IgD-negative memory B cell (primary cell): ENCODE measurements at regions not wholly inside any gene's neighbourhood (a gene's known extent, or its start where the extent isn't known, plus 50 kb on each side); places are given as distances from the start of the nearest gene placed in this dataset.
"Not testable (repeated sequence)": the region's sequence is repeated elsewhere in the genome, so short reads cannot be mapped to it uniquely, and the experiment has no call there.

Source experiments
- H3K27ac Mint-ChIP-seq, 3 donors: one replicate each; pipeline ENCODE4 v1.8.0; 2020 to 2022; ENCODE audit warnings: mild to moderate bottlenecking in 3 of 3, mixed read lengths in 3 of 3, moderate library complexity in 1 of 3
- H3K27me3 Mint-ChIP-seq: one replicate; pipeline ENCODE4 v1.8.0; 2021; ENCODE audit warnings: mixed read lengths
- H3K36me3 Mint-ChIP-seq: one replicate; pipeline ENCODE4 v1.8.0; 2020; ENCODE audit warnings: mild to moderate bottlenecking, mixed read lengths
- H3K4me1 Mint-ChIP-seq, 3 donors: one replicate each; pipeline ENCODE4 v1.8.0; 2020 to 2022; ENCODE audit warnings: mixed read lengths in 3 of 3, mild to moderate bottlenecking in 1 of 3
- H3K4me3 Mint-ChIP-seq, 4 donors: one replicate each; pipeline ENCODE4 v1.8.0; 2020 to 2022; ENCODE audit warnings: mild to moderate bottlenecking in 4 of 4, mixed read lengths in 4 of 4, moderate library complexity in 3 of 4
- H3K9me3 Mint-ChIP-seq, 3 donors: one replicate each; pipeline ENCODE4 v1.8.0; 2020 to 2021; ENCODE audit warnings: mixed read lengths in 3 of 3, mild to moderate bottlenecking in 1 of 3

- Mint-ChIP-seq H3K4me3 (no peak overlapping the region), H3K27ac (no peak overlapping the region), H3K36me3 (no peaks in the 10 kb centered on the region)
These were observed 126.0 kb upstream of the MAN2A1 start for GRCh38 chr5:109563739-109564138.

GRCh38 chr5:109563189-109563588 is 126.5 kb upstream of the MAN2A1 start:
- H3K4me3 Mint-ChIP-seq = no peak overlapping the region
- peaks cover 0 to 3% (median 0%) of the 10 kb centered on the region in 3 donors for H3K9me3 Mint-ChIP-seq
- no peaks in the 10 kb centered on the region for H3K36me3 Mint-ChIP-seq
- peaks cover 0 to 1% (median 0%) of the 10 kb centered on the region in 3 donors for H3K4me1 Mint-ChIP-seq
- H3K27ac Mint-ChIP-seq = no peak overlapping the region
- H3K27me3 Mint-ChIP-seq = peaks cover 6% of the 10 kb centered on the region

More at GRCh38 chr5:109563739-109564138, 126.0 kb upstream of the MAN2A1 start:
- Mint-ChIP-seq H3K9me3 (peaks cover 0 to 3% (median 0%) of the 10 kb centered on the region in 3 donors), H3K27me3 (peaks cover 6% of the 10 kb centered on the region), H3K4me1 (no peaks in the 10 kb centered on the region)

DNA sequence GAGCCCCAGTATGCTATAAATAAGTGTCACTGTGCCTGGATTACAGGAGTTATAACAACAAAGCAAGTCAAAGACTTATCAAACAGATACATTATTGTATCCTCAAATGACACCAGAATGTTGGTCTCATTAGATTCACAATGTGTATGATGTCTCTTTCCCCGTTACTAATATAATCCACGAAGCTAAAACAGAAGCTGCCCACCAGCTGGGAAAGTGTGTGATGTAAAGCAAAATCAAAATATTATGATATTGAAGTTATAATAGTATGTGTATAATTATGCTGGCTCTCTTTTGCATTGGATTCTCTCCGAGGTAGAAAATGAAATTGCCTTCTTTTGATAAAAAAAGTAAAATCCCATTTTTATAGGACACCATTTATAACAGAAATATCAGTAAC is 127.3 kb upstream of the MAN2A1 start:
- Mint-ChIP-seq H3K4me3 (no peak overlapping the region), H3K36me3 (no peaks in the 10 kb centered on the region), H3K27ac (no peak overlapping the region), H3K9me3 (peaks cover 0 to 3% (median 0%) of the 10 kb centered on the region in 3 donors), H3K27me3 (peaks cover 6% of the 10 kb centered on the region), H3K4me1 (peaks cover 0 to 1% (median 0%) of the 10 kb centered on the region in 3 donors)

- no peak overlapping the region for H3K4me3 Mint-ChIP-seq
- H3K4me1 Mint-ChIP-seq = peaks cover 0 to 1% (median 0%) of the 10 kb centered on the region in 3 donors
- peaks cover 6% of the 10 kb centered on the region for H3K27me3 Mint-ChIP-seq
- no peak overlapping the region for H3K27ac Mint-ChIP-seq
- peaks cover 0 to 3% (median 0%) of the 10 kb centered on the region in 3 donors for H3K9me3 Mint-ChIP-seq
- H3K36me3 Mint-ChIP-seq = no peaks in the 10 kb centered on the region
These were observed 128.3 kb upstream of the MAN2A1 start for GRCh38 chr5:109561447-109561846.

- Mint-ChIP-seq H3K36me3 (no peaks in the 10 kb centered on the region), H3K9me3 (peaks cover 0 to 3% (median 0%) of the 10 kb centered on the region in 3 donors), H3K4me1 (peaks cover 0 to 1% (median 0%) of the 10 kb centered on the region in 3 donors), H3K4me3 (no peak overlapping the region), H3K27ac (no peak overlapping the region), H3K27me3 (peaks cover 4% of the 10 kb centered on the region)
These were observed 129.2 kb upstream of the MAN2A1 start for GRCh38 chr5:109560554-109560953.

GRCh38 chr5:109558952-109559351 is 130.8 kb upstream of the MAN2A1 start:
- H3K4me3 Mint-ChIP-seq = no peak overlapping the region

DNA sequence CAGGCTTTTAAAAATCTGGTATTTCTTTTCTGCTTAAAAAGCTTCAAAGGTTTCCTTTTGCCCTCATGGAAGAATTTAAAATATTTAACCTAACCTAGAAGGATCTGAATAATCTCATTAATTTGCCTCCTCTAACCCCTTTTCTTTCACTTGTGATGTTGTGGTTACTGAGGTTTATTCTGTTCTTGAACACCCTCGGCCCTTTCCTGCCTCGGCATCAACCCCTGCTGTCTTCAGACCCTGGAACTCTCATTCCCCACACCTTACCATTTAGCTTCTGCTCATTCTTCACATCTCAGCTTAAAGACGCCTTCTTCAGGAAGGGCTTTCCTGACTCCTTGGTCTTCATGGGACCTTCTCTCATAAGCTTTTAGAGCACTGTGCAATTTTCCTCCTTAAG is 131.4 kb upstream of the MAN2A1 start:
- H3K27ac Mint-ChIP-seq = no peak overlapping the region
- no peaks in the 10 kb centered on the region for H3K27me3 Mint-ChIP-seq

More at GRCh38 chr5:109558952-109559351, 130.8 kb upstream of the MAN2A1 start:
- Mint-ChIP-seq H3K27ac (no peak overlapping the region), H3K9me3 (no peaks in the 10 kb centered on the region), H3K4me1 (peaks cover 0 to 1% (median 0%) of the 10 kb centered on the region in 3 donors), H3K36me3 (no peaks in the 10 kb centered on the region), H3K27me3 (no peaks in the 10 kb centered on the region)

DNA sequence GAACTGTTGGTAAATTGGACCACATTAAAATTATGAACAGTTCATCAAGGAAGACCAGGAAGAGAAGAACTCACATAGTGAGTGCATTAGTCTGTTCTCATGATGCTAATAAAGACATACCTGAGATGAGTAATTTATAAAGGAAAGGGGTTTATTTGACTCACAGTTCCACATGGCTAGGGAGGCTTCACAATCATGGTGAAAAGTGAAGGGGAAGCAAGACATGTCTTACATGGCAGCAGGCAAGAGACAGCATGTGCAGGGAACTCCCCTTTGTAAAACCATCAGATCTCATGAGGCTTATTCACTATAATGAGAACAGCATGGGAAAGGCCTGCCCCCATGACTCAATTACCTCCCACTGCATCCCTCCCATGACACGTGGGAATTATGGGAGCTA is 135.9 kb upstream of the MAN2A1 start:
- no peak overlapping the region for H3K4me3 Mint-ChIP-seq
- peaks cover 0 to 7% (median 4%) of the 10 kb centered on the region in 3 donors for H3K9me3 Mint-ChIP-seq
- no peaks in the 10 kb centered on the region for H3K36me3 Mint-ChIP-seq
- peaks cover 0 to 1% (median 0%) of the 10 kb centered on the region in 3 donors for H3K4me1 Mint-ChIP-seq
- H3K27ac Mint-ChIP-seq = no peak overlapping the region
- no peaks in the 10 kb centered on the region for H3K27me3 Mint-ChIP-seq

More for the DNA sequence above, 131.4 kb upstream of the MAN2A1 start:
- peaks cover 0 to 1% (median 0%) of the 10 kb centered on the region in 3 donors for H3K4me1 Mint-ChIP-seq
- H3K9me3 Mint-ChIP-seq = no peaks in the 10 kb centered on the region
- no peaks in the 10 kb centered on the region for H3K36me3 Mint-ChIP-seq
- H3K4me3 Mint-ChIP-seq = no peak overlapping the region

GRCh38 chr5:109551234-109551633 is 138.5 kb upstream of the MAN2A1 start:
- not testable (repeated sequence) for H3K4me1 Mint-ChIP-seq, H3K4me3 Mint-ChIP-seq, H3K27me3 Mint-ChIP-seq, H3K36me3 Mint-ChIP-seq, H3K9me3 Mint-ChIP-seq, H3K27ac Mint-ChIP-seq

DNA sequence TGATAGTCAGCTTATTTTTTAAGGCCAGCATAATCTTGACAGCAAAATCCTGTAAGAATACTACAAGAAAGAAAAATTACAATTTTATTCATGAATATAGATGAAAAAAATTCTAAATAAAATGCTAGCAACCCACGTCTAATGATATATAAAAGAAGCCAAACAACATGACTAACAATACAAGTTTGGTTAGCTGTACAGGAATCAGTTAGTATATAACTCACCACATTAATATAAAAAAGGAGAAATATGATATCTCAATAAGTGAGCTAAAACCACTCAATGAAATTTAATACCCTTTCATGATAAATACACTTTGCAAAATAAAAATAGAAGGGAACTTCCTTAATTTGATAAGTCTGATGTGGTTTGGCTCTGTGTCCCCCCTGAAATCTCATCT is 139.7 kb upstream of the MAN2A1 start:
- Mint-ChIP-seq H3K4me1 (no peaks in the 10 kb centered on the region), H3K36me3 (no peaks in the 10 kb centered on the region), H3K9me3 (peaks cover 0 to 7% (median 7%) of the 10 kb centered on the region in 3 donors), H3K4me3 (no peak overlapping the region), H3K27me3 (no peaks in the 10 kb centered on the region), H3K27ac (no peak overlapping the region)

- Mint-ChIP-seq H3K27me3 (peaks cover 4% of the 10 kb centered on the region), H3K27ac (no peak overlapping the region), H3K36me3 (no peaks in the 10 kb centered on the region), H3K4me3 (no peak overlapping the region), H3K9me3 (peaks cover 0 to 7% (median 6%) of the 10 kb centered on the region in 3 donors), H3K4me1 (no peaks in the 10 kb centered on the region)
These were observed 136.7 kb upstream of the PJA2 start for GRCh38 chr5:109546461-109546860.

GRCh38 chr5:109544873-109545272 is 135.1 kb upstream of the PJA2 start:
- not testable (repeated sequence) for H3K9me3 Mint-ChIP-seq, H3K4me1 Mint-ChIP-seq, H3K27me3 Mint-ChIP-seq, H3K4me3 Mint-ChIP-seq, H3K27ac Mint-ChIP-seq, H3K36me3 Mint-ChIP-seq

GRCh38 chr5:109538692-109539091 is 128.9 kb upstream of the PJA2 start:
- H3K36me3 Mint-ChIP-seq, H3K27ac Mint-ChIP-seq, H3K4me1 Mint-ChIP-seq, H3K27me3 Mint-ChIP-seq, H3K4me3 Mint-ChIP-seq, H3K9me3 Mint-ChIP-seq: not testable (repeated sequence)

DNA sequence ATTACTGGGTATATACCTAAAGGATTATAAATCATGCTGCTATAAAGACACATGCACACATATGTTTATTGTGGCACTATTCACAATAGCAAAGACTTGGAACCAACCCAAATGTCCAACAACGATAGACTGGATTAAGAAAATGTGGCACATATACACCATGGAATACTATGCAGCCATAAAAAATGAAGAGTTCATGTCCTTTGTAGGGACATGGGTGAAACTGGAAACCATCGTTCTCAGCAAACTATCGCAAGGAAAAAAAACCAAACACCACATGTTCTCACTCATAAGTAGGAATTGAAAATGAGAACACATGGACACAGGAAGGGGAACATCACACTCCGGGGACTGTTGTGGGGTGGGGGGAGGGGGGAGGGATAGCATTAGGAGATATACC is 125.3 kb upstream of the PJA2 start:
- H3K27ac Mint-ChIP-seq, H3K36me3 Mint-ChIP-seq, H3K9me3 Mint-ChIP-seq, H3K4me1 Mint-ChIP-seq, H3K27me3 Mint-ChIP-seq, H3K4me3 Mint-ChIP-seq: not testable (repeated sequence)

GRCh38 chr5:109533751-109534272 is 124.0 kb upstream of the PJA2 start:
- Mint-ChIP-seq H3K4me1 (no peaks in the 10 kb centered on the region), H3K27ac (no peak overlapping the region), H3K36me3 (peaks cover 2% of the 10 kb centered on the region), H3K9me3 (peaks cover 0 to 2% (median 0%) of the 10 kb centered on the region in 3 donors), H3K27me3 (peaks cover 3% of the 10 kb centered on the region), H3K4me3 (no peak overlapping the region)

DNA sequence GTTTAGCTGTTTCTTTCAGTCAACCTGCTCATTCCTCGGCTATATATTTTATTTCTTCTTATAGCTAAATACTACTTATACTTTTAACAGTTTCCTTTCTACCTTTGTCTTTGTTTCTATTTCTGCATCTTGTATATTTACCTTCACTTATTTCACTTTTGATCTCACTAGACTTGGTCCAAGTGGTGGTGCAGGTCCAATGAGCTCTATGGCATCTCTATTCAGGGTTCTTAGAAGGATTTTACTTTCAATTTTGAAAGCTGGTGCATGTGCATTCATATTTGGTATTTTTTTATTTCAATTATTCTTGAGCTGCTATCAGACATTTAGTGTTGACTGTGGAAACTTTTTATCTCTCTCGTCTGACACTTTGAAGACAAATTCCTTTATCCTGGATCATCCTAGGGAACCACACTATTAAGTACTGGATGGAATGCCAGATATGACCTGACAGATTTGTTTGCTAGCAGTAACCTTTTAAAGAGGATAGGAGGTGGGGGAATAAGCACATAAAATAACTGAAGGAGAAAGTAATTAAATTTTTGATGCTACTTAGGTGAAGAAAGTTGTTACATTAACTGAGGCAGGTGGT is 123.1 kb upstream of the PJA2 start:
- Mint-ChIP-seq H3K27me3 (peaks cover 3% of the 10 kb centered on the region), H3K9me3 (peaks cover 0 to 2% (median 0%) of the 10 kb centered on the region in 3 donors), H3K36me3 (peaks cover 2% of the 10 kb centered on the region), H3K4me3 (no peak overlapping the region), H3K4me1 (no peaks in the 10 kb centered on the region), H3K27ac (no peak overlapping the region)
